22Rv1 (cell line): ENCODE measurements at regions not wholly inside any gene's neighbourhood (a gene's known extent, or its start where the extent isn't known, plus 50 kb on each side); places are given as distances from the start of the nearest gene placed in this dataset.
"Not testable (repeated sequence)": the region's sequence is repeated elsewhere in the genome, so short reads cannot be mapped to it uniquely, and the experiment has no call there.

ENCODE experiments used
- H3K27ac ChIP-seq: fragments of 450-650 bp; 2 replicates; pipeline ENCODE4 v1.5.1; 2017
- ZFX ChIP-seq: fragments of 450-650 bp; IDR thresholded peaks from 2 replicates; pipeline ENCODE4 v1.6.1; 2017; ENCODE audit warnings: antibody characterized with exemption, borderline replicate concordance
- TF ChIP-seq, protein P1 (sequence below): fragments of 450-650 bp; IDR thresholded peaks from 2 replicates; pipeline ENCODE4 v1.5.1; 2017; ENCODE audit warnings: mild to moderate bottlenecking

DNA sequence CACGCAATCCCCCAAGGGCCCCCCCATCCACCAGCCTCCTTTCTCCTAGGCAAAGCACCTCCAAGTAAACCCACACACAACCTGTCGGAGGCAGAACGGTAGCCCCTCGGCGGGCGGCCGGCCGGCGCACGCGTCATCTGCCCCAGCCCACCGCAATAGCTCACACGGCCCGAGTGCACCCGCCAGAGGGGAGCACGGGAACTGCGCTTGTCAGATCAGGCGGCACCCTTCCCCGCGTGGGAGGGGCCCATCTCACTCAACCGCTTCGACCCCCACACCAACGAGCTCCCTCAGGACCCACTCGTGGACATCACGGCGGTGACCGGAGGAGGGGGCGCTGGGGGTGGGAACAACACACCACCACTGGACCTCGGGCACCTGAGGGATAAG, 767.9 kb upstream of the DEFB115 start:
- H3K27ac ChIP-seq = no peak overlapping the region

DNA sequence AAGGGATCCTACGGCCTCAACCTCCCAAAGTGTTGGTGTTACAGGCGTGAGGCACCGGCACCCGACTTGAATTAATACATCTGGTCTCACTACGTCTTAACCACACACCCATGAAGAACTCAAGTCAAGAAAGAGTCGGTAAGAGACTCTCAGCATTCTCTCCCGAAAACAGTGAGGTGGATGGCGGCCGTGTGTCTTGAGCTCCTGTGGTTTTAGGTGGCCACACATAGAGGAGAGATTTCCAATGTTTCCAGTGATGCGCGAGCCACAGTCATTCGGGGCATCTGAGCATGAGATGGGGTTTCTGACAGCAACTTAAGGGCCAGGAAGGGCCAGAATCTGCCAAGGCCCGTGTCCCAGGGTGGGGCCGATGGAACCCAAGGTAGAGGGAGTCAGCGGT, 766.4 kb upstream of the DEFB115 start:
- TF ChIP-seq, protein P1, sequence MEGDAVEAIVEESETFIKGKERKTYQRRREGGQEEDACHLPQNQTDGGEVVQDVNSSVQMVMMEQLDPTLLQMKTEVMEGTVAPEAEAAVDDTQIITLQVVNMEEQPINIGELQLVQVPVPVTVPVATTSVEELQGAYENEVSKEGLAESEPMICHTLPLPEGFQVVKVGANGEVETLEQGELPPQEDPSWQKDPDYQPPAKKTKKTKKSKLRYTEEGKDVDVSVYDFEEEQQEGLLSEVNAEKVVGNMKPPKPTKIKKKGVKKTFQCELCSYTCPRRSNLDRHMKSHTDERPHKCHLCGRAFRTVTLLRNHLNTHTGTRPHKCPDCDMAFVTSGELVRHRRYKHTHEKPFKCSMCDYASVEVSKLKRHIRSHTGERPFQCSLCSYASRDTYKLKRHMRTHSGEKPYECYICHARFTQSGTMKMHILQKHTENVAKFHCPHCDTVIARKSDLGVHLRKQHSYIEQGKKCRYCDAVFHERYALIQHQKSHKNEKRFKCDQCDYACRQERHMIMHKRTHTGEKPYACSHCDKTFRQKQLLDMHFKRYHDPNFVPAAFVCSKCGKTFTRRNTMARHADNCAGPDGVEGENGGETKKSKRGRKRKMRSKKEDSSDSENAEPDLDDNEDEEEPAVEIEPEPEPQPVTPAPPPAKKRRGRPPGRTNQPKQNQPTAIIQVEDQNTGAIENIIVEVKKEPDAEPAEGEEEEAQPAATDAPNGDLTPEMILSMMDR = no peak
- TF ChIP-seq ZFX = no peak

More for the DNA sequence above, 767.9 kb upstream of the DEFB115 start:
- TF ChIP-seq, protein P1 = no peak
- no peak for TF ChIP-seq ZFX

DNA sequence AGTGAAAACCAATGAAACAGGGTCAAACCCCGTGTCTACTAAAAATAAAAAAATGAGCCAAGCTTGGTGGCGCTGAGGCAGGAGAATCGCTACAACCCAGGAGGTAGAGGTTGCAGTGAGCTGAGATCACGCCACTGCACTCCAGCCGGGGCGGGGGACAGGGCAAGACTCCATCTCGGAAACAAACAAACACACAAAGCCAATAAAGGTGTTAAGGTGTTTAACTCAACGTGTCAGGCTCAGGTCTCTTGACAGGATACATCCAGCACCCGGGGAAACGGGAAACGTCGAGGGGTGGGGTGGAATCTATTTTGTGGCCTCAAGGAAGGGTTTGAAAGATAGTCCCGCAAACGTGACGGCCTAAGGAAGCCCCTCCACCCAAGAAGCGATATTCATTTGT, 760.8 kb upstream of the DEFB115 start:
- not testable (repeated sequence) for H3K27ac ChIP-seq

More for the DNA sequence above, 766.4 kb upstream of the DEFB115 start:
- H3K27ac ChIP-seq = no peak overlapping the region

DNA sequence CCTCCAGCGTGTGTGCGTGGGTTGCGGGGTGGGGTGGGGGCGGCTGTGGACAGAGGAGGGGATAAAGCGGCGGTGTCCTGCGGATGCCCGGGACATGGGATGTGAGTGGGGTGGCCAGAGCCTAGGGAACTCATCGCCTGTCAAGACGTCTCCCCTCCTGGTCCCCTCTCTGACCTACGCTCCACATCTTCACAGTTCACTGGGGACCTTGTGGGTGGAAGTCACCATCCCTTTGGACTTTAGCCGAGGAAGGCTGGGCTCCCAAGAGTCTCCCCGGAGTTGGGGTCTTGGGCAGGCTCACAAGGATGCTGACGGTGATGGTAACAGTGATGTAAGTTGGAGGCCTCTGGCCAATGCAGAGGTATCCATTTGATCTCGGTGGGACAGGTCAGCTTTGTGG, 760.3 kb upstream of the DEFB115 start:
- H3K27ac ChIP-seq = not testable (repeated sequence)

DNA sequence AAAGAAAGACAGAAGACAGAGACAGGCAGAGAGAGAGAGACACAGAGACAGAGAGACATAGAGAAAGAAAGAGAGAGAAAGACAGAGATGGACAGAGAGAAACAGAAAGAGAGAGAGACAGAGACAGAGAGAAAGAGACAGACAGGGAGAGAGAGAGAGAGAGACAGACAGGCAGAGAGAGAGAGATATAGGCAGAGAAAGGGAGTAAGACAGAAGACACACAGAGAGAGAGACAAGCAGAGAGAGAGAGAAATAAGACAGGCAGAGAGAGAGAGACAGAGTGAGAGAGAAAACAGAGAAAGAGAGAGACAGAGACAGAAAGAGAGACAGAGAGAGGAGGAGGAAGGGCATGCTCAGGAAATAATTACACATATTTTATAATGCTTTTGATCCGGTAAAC, 758.3 kb upstream of the DEFB115 start:
- H3K27ac ChIP-seq = no peak overlapping the region
- TF ChIP-seq, protein P1 = no peak
- TF ChIP-seq ZFX = no peak

DNA sequence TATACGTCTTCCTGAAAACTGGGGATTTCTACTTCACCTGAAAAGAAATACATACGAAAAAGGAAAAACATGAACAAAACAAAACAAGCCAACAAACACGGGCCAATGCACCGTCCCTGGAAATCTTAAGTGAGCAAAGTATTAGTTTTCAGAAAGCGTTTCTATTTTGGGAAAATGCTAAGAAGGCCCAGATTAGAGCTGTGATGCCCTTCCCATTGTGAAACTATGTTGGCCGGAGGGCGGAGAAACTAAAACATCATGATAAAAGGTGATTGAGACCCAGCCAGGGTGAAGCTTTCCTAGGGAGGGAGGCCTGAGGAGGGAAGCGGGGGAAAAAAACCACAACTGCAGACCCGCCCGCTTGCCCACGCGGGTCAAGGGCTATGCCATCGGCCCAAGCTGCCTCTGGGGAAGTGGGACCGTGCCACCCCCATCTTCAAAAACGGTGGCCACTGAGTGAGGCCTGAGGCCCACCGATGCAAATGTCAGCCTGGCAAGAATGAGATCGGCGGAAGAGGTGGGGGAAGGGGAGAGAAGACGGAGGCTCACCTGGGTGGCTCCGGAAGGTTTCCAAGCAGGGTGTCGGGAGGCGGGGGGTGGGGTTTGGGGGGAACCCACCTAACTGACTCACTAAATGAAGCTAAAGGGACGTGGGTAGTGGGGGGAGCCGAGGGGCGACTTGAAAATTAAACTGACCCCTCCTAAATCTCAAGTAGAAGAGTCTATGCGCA, 757.6 kb upstream of the DEFB115 start:
- not testable (repeated sequence) for H3K27ac ChIP-seq

DNA sequence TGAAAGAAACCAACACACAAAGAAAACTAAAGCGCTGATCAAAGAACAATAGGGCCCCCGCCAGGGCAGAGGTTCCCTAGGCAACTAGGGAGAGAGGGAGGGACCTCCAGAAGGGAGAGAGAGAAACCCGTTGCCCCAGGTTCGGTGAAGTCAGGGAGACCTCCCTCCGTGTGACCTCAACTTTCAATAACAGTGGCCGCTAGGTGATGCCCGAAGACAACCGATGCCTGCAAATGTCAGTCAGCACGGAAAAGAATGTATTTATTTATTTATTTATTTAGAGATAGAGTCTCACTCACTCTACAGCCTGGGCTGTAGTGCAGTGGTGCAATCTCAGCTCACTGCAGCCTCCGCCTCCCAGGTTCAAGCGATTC, 757.0 kb upstream of the DEFB115 start:
- not testable (repeated sequence) for H3K27ac ChIP-seq
- TF ChIP-seq, protein P1 = peak; percentile 67

DNA sequence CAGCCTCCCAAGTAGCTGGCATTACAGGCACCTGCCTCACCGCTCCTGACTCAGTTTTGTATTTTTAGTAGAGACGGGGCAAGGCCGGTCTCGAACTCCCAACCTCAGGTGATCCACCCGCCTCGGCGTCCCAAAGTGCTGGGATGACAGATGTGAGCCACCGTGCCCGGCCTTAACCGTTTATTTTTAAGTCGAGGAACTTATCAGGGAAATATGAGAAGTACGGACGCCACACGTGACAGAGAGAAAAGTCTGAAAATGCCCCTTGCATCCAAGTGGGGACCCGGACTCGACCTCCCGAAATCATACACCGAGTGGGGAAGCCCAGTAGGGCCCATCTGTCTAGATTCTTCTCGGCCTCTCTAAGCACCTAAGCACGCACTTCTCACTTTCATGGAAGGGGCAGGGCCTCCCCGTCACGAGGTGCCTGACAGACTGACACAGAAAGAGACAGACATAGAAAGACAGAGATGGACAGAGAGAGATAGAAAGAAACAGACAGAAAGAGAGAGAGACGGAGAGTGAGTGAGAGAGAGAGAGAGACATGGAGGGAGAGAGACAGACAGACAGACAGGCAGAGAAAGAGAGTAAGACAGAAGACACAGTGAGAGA, 756.5 kb upstream of the DEFB115 start:
- TF ChIP-seq, protein P1 = 0 out of 2 replicates have a peak, but pooled peaks have one; percentile 7
- TF ChIP-seq ZFX = no peak
- H3K27ac ChIP-seq = no peak overlapping the region

DNA sequence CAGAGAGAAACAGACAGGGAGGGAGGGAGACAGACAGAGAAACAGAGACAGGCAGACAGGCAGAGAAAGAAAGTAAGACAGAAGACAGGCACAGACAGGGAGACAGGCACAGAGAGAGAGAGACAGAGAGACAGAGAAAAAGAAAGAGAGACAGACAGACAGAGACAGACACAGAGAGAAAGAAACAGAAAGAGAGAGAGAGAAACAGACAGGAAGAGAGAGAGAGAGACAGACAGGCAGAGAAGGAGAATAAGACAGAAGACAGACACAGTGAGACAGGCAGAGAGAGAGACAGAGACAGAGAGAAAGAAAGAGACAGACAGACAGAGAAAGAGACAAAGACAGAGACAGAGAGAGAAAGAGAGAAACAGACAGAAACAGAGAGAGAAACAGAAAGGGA, 754.8 kb upstream of the DEFB115 start:
- H3K27ac ChIP-seq = no peak overlapping the region
- TF ChIP-seq, protein P1 = no peak
- TF ChIP-seq ZFX = no peak

DNA sequence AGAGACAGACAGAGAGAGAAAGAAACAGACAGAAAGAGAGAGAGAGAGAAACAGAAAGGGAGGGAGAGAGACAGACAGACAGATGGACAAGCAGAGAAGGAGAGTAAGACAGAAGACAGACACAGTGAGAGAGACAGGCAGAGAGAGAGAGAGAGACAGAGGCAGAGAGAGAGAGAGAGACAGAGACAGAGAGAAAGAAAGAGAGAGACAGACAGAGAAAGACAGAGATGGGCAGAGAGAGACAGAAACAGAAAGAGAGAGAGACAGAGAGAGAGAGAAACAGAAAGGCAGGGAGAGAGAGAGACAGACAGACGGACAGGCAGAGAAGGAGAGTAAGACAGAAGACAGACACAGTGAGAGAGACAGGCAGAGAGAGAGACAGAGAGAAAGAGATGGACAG, 754.3 kb upstream of the DEFB115 start:
- not testable (repeated sequence) for H3K27ac ChIP-seq
